ENCODE measurements at regions not wholly inside any gene's neighbourhood (a gene's known extent, or its start where the extent isn't known, plus 50 kb on each side); places are given as distances from the start of the nearest gene placed in this dataset.

DNA sequence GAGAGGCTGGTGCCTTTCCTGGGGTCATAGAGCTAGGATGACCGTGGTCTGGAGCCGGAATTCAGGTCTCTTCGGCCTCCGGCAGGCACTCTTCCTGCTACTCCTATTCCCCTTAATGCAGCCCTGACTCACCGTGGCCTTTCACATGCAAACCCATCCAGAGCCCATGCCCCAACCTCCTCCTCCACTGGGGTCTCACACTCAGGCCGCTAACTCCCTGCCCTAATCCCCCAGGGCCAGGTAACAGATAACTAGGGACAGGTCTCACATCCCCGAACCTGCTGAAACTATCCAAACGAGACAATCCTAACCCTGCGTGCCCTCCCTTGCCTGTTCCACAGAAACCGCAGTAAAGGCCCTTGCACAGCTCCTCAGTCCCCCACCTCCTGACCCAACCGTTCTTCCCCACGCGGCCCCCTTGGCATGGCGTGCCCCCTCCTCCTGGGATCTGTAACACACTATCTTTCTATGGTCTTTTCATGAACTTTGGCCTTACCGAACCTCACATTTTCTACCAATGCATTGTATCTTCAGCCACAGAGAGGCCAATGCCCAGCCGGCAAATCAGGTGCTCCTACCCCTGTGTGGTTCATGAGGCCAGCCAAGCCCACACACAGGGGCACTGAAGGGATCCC lies 245.4 kb upstream of the EXOC2 start:
- Histone ChIP-seq H3K4me1 (ENCODE audit: control insufficient read depth in 1 of 2, insufficient read depth in 2 of 2, low read depth in 1 of 2, low read length in 1 of 2) (no peaks in the 10 kb centered on the region), H3K4me2 (no peak overlapping the region), H3K79me2 (ENCODE audit: insufficient read depth) (no peaks in the 10 kb centered on the region), H4K20me1 (ENCODE audit: insufficient read depth) (no peaks in the 10 kb centered on the region), H3K36me3 (replicated peaks in 1 of 2; ENCODE audit: control insufficient read depth in 1 of 2, insufficient read depth in 2 of 2, low read length in 1 of 2) (no peaks in the 10 kb centered on the region), H3K9me2 (no peaks in the 10 kb centered on the region), H3K9me3 (no peaks in the 10 kb centered on the region), H3K9ac (no peak overlapping the region), H3K27me3 (ENCODE audit: insufficient read depth) (peaks cover 12% of the 10 kb centered on the region; the same call in 1 of the 2 replicates), H3K27ac (ENCODE audit: low read depth in 2 of 2, low read length in 1 of 2) (no peak overlapping the region), H3K4me3 (ENCODE audit: low read depth in 2 of 2, low read length in 1 of 2) (no peak overlapping the region), H3F3A (replicated peaks; ENCODE audit: insufficient read depth) (no peaks in the 10 kb centered on the region), H2AFZ (ENCODE audit: low read depth) (no peak overlapping the region)
- 9% methylated on average over 16 of the region's 16 CpGs for WGBS (ENCODE audit: low lambda C conversion rate)
- TF ChIP-seq JUND (IDR thresholded peaks at IDR 0.05) (no peak), RCOR1 (IDR thresholded peaks at IDR 0.05; ENCODE audit: low read length) (no peak), CHD2 (IDR thresholded peaks at IDR 0.05; ENCODE audit: low read length, partially characterized antibody) (no peak), TCF12 (IDR thresholded peaks at IDR 0.05) (no peak), SIN3A (IDR thresholded peaks at IDR 0.05; ENCODE audit: borderline replicate concordance, low read depth, low read length) (no peak), IRF3 (IDR thresholded peaks at IDR 0.05; ENCODE audit: low read depth, low read length) (no peak), YY1 (IDR thresholded peaks at IDR 0.05; ENCODE audit: low read depth) (no peak), TEAD4 (IDR thresholded peaks at IDR 0.05; ENCODE audit: borderline replicate concordance, insufficient read depth) (no peak), EZH2phosphoT487 (IDR thresholded peaks at IDR 0.05; ENCODE audit: borderline replicate concordance, low read depth) (no peak), SMC3 (IDR thresholded peaks at IDR 0.05; ENCODE audit: low read depth, low read length) (no peak), RAD21 (IDR thresholded peaks at IDR 0.05; ENCODE audit: low read length) (no peak), TAF1 (IDR thresholded peaks at IDR 0.05; ENCODE audit: borderline replicate concordance, low read depth, low read length) (no peak), MXI1 (IDR thresholded peaks at IDR 0.05; ENCODE audit: low read depth, low read length) (no peak), FOXJ3 (CRISPR knock-in tag; IDR thresholded peaks at IDR 0.05) (no peak), FOXM1 (IDR thresholded peaks at IDR 0.05; ENCODE audit: low read depth) (no peak), REST (IDR thresholded peaks at IDR 0.05; ENCODE audit: low read depth, low read length) (no peak), NFIC (IDR thresholded peaks at IDR 0.05; ENCODE audit: borderline replicate concordance) (no peak)
- TF ChIP-seq, protein P1, sequence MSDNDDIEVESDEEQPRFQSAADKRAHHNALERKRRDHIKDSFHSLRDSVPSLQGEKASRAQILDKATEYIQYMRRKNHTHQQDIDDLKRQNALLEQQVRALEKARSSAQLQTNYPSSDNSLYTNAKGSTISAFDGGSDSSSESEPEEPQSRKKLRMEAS (IDR thresholded peaks at IDR 0.05; ENCODE audit: low read depth), result no peak
- TF ChIP-seq, protein P2, sequence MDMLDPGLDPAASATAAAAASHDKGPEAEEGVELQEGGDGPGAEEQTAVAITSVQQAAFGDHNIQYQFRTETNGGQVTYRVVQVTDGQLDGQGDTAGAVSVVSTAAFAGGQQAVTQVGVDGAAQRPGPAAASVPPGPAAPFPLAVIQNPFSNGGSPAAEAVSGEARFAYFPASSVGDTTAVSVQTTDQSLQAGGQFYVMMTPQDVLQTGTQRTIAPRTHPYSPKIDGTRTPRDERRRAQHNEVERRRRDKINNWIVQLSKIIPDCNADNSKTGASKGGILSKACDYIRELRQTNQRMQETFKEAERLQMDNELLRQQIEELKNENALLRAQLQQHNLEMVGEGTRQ (IDR thresholded peaks at IDR 0.05; ENCODE audit: borderline replicate concordance, low read depth, low read length), result no peak
- TF ChIP-seq, protein P3, sequence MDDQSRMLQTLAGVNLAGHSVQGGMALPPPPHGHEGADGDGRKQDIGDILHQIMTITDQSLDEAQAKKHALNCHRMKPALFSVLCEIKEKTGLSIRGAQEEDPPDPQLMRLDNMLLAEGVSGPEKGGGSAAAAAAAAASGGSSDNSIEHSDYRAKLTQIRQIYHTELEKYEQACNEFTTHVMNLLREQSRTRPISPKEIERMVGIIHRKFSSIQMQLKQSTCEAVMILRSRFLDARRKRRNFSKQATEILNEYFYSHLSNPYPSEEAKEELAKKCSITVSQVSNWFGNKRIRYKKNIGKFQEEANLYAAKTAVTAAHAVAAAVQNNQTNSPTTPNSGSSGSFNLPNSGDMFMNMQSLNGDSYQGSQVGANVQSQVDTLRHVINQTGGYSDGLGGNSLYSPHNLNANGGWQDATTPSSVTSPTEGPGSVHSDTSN (IDR thresholded peaks at IDR 0.05), result no peak
- ChIA-PET POLR2A (no interaction called here), CTCF (no interaction called here)
- no peak for DNase-seq

Data from SK-N-SH (cell line).